ENCODE measurements at regions not wholly inside any gene's neighbourhood (a gene's known extent, or its start where the extent isn't known, plus 50 kb on each side); places are given as distances from the start of the nearest gene placed in this dataset.
"Not testable (repeated sequence)": the region's sequence is repeated elsewhere in the genome, so short reads cannot be mapped to it uniquely, and the experiment has no call there.

GRCh38 chr10:28186887-28187578 is 115.8 kb downstream of the MPP7 start:
- DNase-seq: no peak

GRCh38 chr10:28186461-28186860 is 116.4 kb downstream of the MPP7 start:
- no peak for DNase-seq

DNA sequence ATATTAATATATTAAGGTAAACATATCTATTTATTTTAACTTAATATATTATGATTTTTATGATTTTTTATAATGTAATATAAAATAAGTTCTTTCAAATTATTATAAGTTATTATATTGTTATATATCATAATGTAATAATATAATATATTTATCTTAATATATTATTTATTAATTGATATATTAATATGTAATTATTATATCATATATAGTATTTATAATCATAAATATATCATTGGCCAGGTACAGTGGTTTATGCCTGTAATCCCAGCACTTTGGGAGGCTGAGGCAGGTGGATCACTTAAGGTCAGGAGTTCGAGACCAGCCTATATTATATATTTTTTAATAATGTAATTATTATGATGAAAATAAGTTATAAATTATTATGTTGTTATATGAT is 118.1 kb downstream of the MPP7 start:
- no peak for DNase-seq

GRCh38 chr10:28181478-28182096 is 121.3 kb downstream of the MPP7 start:
- DNase-seq: no peak

DNA sequence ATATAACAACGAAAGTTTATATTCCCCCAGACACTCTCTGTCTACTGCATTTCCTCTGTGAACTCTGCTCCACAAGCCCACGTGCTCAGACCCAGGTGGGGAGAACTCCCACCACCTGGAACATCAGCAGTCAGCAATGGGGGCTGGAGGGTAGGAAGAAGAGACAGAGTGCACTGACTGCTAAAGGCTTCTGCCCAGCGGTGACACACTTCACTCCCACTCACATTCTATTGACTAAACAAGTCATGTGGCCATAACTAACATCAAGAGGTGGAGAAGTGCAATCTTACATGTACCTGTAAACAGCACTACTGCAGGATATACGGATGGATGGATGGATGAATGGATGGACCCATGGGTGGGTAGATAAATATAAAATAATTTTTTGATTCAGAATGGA is 122.2 kb downstream of the MPP7 start:
- no peak for DNase-seq

DNA sequence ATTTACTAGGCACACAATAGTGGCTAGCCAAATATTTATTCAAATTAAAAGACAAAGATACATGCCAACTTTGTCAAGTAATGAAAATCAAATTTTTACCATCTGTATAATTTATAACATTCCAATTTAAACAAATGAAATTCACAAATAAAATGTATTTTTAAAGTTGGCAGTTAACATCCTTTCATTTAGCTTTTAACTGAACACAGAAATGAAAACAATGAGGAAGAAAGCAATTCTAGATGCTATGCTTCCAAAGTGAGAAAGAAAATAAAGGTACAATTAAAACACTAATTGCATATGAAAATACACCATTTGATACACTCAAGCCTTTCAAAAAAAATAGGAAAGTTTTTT is 123.1 kb downstream of the MPP7 start:
- DNase-seq: no peak

DNA sequence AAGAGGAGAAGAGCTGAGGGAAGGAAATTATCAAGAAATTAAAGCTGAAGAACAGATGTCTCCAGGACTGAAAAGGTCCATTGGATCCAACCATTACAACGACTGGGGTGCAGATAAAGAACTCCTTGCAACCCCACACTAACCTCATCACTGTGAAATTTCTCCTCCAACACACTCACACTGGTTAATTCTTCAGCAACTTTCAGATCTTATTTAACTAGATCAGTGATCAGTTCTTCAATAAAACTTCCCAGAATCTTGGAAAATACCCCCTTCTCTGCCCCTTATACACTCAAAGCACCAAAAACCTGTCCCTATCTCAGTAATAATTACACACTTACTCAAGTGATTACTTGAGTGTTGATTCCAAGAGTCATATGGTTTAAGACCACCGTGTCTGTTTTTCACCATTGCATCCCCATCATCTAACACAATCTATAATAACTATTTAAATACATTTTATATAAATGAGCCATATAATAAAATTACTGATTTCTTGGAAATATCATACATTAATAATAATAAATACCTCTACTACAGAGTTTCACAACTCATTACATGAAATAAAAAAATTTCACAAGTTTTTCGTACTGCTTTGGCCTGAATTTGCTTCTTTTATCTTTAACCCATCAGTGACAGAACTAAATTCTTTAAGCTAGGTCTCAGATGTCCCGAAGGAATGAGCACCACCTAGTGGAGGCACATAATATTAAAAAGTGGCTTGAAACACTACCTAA is 123.7 kb downstream of the MPP7 start:
- peak; percentile 46 for DNase-seq

GRCh38 chr10:28177944-28178637 is 124.8 kb downstream of the MPP7 start:
- DNase-seq: no peak

GRCh38 chr10:28176498-28176897 is 126.4 kb downstream of the MPP7 start:
- not testable (repeated sequence) for DNase-seq

DNA sequence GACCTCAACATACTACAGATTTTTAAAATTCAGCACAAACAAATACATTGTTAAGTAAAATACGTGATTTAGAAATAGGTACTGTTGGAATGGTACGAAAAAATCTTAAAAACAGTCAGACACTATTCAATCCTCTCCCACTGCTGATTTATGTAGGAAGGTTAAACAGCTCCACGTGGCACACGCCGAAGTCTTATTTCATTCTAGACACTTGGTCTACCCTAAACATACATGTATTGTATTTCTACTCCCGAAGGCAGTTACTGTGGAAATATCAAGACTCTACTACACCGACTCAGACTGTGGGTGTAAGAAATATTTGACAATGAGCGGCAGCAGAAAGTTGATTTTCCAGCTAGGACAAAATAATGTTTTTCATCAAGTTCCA is 130.6 kb downstream of the MPP7 start:
- no peak for DNase-seq

DNA sequence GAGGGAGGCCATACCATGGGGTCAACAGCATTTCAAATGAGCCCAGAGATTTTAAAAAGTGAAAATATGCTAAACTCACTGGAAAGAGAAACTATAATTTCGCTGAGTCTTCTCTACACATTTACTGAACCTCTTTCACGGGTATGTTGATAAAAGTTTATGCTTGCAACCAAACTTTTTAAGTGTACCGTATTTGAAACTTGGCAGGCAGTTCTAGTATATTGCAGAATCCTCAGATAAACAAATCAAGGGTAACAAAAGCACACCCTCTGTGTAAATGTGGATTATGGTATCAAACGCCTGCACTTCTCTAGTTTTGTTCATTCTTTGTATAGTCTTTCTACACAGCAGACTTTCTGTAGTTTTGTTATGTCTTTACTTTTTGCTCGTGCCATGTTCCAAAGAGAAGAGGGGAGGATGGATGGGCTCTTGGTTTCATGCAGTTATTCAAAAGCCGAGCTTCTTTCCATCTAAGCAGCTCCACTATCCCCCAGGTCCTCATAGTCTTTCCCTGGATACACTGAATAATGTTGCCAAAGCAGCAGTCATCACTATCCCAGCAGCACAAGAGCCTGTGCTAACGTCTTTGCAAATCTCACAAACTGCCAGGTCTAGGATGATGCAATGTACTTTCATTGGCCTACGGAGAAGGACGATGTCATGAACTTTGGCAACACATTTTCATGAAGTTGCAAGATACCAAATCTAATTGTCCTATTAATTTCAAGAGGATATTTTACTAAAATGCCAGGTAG is 131.2 kb downstream of the MPP7 start:
- no peak for DNase-seq

- no peak for DNase-seq
Observed at GRCh38 chr10:28169525-28169924, 133.3 kb downstream of the MPP7 start.

GRCh38 chr10:28160866-28161405 is 141.9 kb downstream of the MPP7 start:
- no peak for DNase-seq

DNA sequence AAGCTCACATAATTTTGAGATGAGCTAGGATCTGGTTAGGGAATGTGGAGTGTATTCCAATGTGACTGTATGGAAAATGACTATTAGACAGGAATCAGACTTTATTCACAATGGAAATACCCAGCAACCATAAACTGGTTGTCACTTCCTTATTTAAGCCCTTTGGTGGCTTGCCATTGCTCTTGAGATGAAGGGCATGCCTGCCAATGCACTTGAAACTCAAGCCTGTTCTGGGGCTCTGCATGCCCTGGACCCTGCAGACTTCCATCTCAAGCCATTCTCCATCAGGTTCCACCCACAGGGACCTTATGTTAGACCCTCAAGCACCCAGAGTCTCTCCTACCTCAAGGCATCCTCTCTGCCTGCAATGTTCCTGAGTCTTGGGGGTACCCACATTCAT is 145.5 kb downstream of the MPP7 start:
- DNase-seq: no peak

- DNase-seq: no peak
Observed at GRCh38 chr10:28155726-28156125, 147.1 kb downstream of the MPP7 start.

DNA sequence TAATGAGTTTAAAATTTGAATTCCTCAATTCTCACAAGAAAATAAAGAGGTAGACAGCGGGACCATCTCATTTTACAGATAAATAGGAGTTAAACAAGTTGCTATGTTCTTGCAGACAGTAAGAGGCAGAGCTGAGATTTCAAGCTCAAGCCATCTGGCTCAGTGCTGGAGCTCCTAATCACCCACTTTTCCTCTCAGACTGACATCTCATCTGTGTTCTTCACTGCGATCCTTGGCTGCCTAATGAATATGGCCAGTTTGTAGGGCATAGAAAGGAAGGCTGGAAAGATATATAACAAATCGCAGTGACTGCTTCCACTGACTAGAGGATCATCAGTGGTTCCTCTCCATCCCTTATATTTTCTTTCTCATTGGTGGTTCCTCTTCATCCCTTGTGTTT is 151.2 kb downstream of the MPP7 start:
- DNase-seq: no peak

DNA sequence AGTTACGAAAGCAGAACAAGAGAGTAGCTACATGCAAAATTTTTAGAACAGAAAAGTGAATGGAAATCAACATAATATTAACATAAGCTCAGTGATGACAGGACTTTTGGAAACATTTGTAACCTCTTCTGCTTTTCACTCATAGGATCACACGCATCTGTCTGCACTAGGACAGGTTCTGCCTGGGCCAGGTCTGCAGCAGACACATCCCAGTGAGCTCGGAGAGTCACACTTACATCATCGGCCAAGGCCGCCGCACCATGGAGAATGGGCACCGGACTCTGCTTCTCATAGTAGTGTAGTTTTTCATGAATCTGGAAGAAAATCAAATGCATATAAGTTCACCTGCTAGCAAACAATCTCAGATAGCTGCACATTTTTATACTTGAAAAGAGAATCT is 150.9 kb upstream of the ODAD2 start:
- DNase-seq: no peak

DNA sequence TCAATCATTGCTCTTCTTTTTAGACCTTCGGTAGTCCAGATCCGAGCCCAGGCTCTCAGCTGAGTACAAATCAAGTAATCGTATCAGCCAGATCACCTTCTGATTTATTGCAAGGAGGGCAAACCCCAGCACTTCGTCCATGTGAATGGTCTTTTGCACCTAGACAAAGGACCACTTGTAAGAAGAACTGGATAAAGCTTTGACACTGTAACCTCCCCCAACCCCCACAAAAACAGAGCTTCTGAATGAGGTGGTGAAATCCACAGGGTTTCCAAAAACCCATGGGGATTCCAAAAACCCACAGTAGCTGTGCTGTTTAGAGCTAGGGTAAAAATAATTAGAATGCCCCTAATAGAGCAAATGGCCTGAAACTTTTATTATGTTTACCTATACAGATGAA is 148.8 kb upstream of the ODAD2 start:
- DNase-seq: no peak

GRCh38 chr10:28139138-28139537 is 140.3 kb upstream of the ODAD2 start:
- DNase-seq: no peak

- DNase-seq: no peak
Observed at GRCh38 chr10:28137907-28138880, 139.3 kb upstream of the ODAD2 start.

GRCh38 chr10:28135258-28135657 is 136.4 kb upstream of the ODAD2 start:
- no peak for DNase-seq

All from NCI-H1105 treated with DMSO at 0.1 percent for 48 hours (cell line).